Activated CD4-positive, alpha-beta T cell treated with anti-CD3 and anti-CD28 coated beads, Interleukin-10, Interleukin-2, amounts not matched to agents 100 ng/mL and 50 ng/mL, durations not matched to agents 16 hours and 8 hours (primary cell): ENCODE measurements at regions not wholly inside any gene's neighbourhood (a gene's known extent, or its start where the extent isn't known, plus 50 kb on each side); places are given as distances from the start of the nearest gene placed in this dataset.
"Not testable (repeated sequence)": the region's sequence is repeated elsewhere in the genome, so short reads cannot be mapped to it uniquely, and the experiment has no call there.

Experiments used
- DNase-seq: peaks from one replicate; pipeline ENCODE4 v3.0.0-alpha.2; 2020

GRCh38 chr12:8396225-8397071, 59.3 kb upstream of the CLEC6A start:
- peak; percentile 56 for DNase-seq

- DNase-seq: not testable (repeated sequence)
These were observed 58.4 kb upstream of the CLEC6A start for GRCh38 chr12:8397378-8397777.

GRCh38 chr12:8399496-8400034, 56.2 kb upstream of the CLEC6A start:
- DNase-seq: not testable (repeated sequence)

GRCh38 chr12:8403834-8404233, 51.9 kb upstream of the CLEC6A start:
- not testable (repeated sequence) for DNase-seq

- not testable (repeated sequence) for DNase-seq
These were observed 51.4 kb upstream of the CLEC6A start for GRCh38 chr12:8404341-8404740.
